ENCODE measurements at regions not wholly inside any gene's neighbourhood (a gene's known extent, or its start where the extent isn't known, plus 50 kb on each side); places are given as distances from the start of the nearest gene placed in this dataset.

GRCh38 chr3:174431717-174432116 is 427.4 kb upstream of the NAALADL2 start:
- H3K27ac Mint-ChIP-seq: no peak overlapping the region
- no peak overlapping the region for H3K4me3 Mint-ChIP-seq
- DNase-seq (ENCODE audit: low spot score): no peak
- peaks cover 20% of the 10 kb centered on the region for H3K4me1 ChIP-seq
- H3K4me2 ChIP-seq: no peak overlapping the region
- H3K4me3 ChIP-seq: no peak overlapping the region
- no peaks in the 10 kb centered on the region for H4K20me1 ChIP-seq (ENCODE audit: low read depth)
- H3K9ac ChIP-seq: no peak overlapping the region
- no peak for TF ChIP-seq EZH2phosphoT487 (IDR thresholded peaks at IDR 0.05)
- TF ChIP-seq, protein P1, sequence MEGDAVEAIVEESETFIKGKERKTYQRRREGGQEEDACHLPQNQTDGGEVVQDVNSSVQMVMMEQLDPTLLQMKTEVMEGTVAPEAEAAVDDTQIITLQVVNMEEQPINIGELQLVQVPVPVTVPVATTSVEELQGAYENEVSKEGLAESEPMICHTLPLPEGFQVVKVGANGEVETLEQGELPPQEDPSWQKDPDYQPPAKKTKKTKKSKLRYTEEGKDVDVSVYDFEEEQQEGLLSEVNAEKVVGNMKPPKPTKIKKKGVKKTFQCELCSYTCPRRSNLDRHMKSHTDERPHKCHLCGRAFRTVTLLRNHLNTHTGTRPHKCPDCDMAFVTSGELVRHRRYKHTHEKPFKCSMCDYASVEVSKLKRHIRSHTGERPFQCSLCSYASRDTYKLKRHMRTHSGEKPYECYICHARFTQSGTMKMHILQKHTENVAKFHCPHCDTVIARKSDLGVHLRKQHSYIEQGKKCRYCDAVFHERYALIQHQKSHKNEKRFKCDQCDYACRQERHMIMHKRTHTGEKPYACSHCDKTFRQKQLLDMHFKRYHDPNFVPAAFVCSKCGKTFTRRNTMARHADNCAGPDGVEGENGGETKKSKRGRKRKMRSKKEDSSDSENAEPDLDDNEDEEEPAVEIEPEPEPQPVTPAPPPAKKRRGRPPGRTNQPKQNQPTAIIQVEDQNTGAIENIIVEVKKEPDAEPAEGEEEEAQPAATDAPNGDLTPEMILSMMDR (IDR thresholded peaks at IDR 0.05): no peak
- TF ChIP-seq EZH2 (IDR thresholded peaks at IDR 0.05): no peak
- peaks cover 10% of the 10 kb centered on the region for H3K4me1 Mint-ChIP-seq
- no peaks in the 10 kb centered on the region for H3K79me2 ChIP-seq (ENCODE audit: low read depth)
- H3F3A ChIP-seq (ENCODE audit: low read depth): peaks cover 16% of the 10 kb centered on the region
- no peak overlapping the region for H3K27ac ChIP-seq
- H3K27me3 Mint-ChIP-seq (ENCODE audit: insufficient read depth, low read depth): no peaks in the 10 kb centered on the region
- H3K36me3 ChIP-seq: no peaks in the 10 kb centered on the region
- H3K36me3 Mint-ChIP-seq: no peaks in the 10 kb centered on the region
- H3K9me3 ChIP-seq (ENCODE audit: low read depth): no peaks in the 10 kb centered on the region
- no peak overlapping the region for H2AFZ ChIP-seq (replicated peaks)
- H3K9me3 Mint-ChIP-seq: no peaks in the 10 kb centered on the region
- H3K27me3 ChIP-seq: no peaks in the 10 kb centered on the region

DNA sequence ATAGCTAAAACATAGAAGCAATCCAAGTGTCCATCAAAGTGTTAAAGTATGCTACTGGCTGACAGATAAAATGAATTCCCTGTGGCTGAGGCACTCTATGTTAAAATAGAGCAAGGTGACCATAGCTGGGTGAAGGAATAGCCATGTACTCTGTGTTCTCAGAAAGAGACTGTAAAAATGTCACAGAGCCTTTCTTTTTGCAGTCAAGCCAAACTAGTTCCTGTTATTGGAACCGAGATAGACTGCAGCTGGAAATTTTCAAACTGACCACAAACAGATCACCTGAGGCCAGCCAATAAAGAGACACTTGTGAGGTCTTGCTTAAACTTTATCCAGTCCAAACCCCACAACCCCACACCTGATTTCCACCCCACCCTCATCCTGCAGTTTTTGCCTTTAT is 422.8 kb upstream of the NAALADL2 start:
- Mint-ChIP-seq H3K4me1 (peaks cover 16% of the 10 kb centered on the region), H3K27me3 (ENCODE audit: insufficient read depth, low read depth) (no peaks in the 10 kb centered on the region), H3K36me3 (no peaks in the 10 kb centered on the region), H3K4me3 (no peak overlapping the region), H3K9me3 (no peaks in the 10 kb centered on the region), H3K27ac (no peak overlapping the region)
- Histone ChIP-seq H3K36me3 (no peaks in the 10 kb centered on the region), H4K20me1 (ENCODE audit: low read depth) (no peaks in the 10 kb centered on the region), H3K4me1 (peaks cover 22% of the 10 kb centered on the region), H3K27me3 (no peaks in the 10 kb centered on the region), H3K9me3 (ENCODE audit: low read depth) (no peaks in the 10 kb centered on the region), H2AFZ (replicated peaks) (no peak overlapping the region), H3K4me3 (no peak overlapping the region), H3K4me2 (no peak overlapping the region), H3K27ac (no peak overlapping the region), H3K79me2 (ENCODE audit: low read depth) (peaks cover 18% of the 10 kb centered on the region), H3K9ac (no peak overlapping the region), H3F3A (ENCODE audit: low read depth) (peaks cover 39% of the 10 kb centered on the region)
- TF ChIP-seq EZH2 (IDR thresholded peaks at IDR 0.05) (no peak), EZH2phosphoT487 (IDR thresholded peaks at IDR 0.05) (no peak)
- TF ChIP-seq, protein P1 (IDR thresholded peaks at IDR 0.05): no peak
- DNase-seq (ENCODE audit: low spot score): no peak

DNA sequence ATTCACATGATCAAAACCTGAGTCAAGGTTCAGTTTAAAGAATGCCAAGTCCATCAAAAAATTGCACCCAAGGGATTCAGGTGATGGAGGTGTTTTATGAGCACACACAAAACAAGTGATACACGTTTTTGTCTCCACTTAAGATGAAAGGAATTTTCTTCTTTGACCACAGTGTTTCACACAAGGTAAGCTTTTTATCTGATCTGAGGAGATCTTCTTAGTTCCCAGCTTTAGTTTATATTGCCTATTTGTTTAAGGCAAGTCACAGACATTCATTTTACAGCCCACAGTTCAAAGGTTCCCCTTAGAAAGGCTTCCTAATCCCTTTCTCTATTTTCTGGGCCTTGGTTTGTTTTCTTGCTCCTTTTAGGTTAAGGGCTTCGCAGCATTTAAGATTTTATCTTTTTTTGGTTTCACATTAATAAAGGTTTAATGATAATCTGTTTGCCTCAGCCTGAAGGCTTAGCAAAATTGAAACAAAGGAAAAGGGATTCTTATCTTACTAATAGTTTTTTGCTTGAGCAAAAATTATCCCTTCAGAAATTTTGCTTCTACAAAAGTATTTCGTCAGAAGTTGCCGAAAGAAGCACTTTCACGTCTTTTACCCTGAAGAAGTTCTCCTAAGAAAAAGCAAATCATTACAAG is 420.5 kb upstream of the NAALADL2 start:
- no peak for TF ChIP-seq EZH2 (IDR thresholded peaks at IDR 0.05)
- no peak for TF ChIP-seq EZH2phosphoT487 (IDR thresholded peaks at IDR 0.05)
- TF ChIP-seq, protein P1 (IDR thresholded peaks at IDR 0.05): no peak
- Mint-ChIP-seq H3K4me3 (peak overlapping the region; percentile 4), H3K27me3 (ENCODE audit: insufficient read depth, low read depth) (no peaks in the 10 kb centered on the region), H3K27ac (no peak overlapping the region), H3K9me3 (no peaks in the 10 kb centered on the region), H3K36me3 (no peaks in the 10 kb centered on the region), H3K4me1 (peaks cover 21% of the 10 kb centered on the region)
- peak; percentile 30 for DNase-seq (ENCODE audit: low spot score)
- peaks cover 57% of the 10 kb centered on the region for H3F3A ChIP-seq (ENCODE audit: low read depth)
- H3K27me3 ChIP-seq: no peaks in the 10 kb centered on the region
- peak overlapping the region; percentile 89 for H3K4me3 ChIP-seq
- H3K27ac ChIP-seq: peak overlapping the region; percentile 100
- H3K79me2 ChIP-seq (ENCODE audit: low read depth): peaks cover 25% of the 10 kb centered on the region
- H3K9me3 ChIP-seq (ENCODE audit: low read depth): no peaks in the 10 kb centered on the region
- no peak overlapping the region for H3K9ac ChIP-seq
- peak overlapping the region; percentile 93 for H3K4me2 ChIP-seq
- H3K36me3 ChIP-seq: no peaks in the 10 kb centered on the region
- peaks cover 37% of the 10 kb centered on the region for H3K4me1 ChIP-seq
- H2AFZ ChIP-seq (replicated peaks): no peak overlapping the region
- H4K20me1 ChIP-seq (ENCODE audit: low read depth): no peaks in the 10 kb centered on the region
